HTR-8/SVneo (cell line): ENCODE measurements at regions not wholly inside any gene's neighbourhood (a gene's known extent, or its start where the extent isn't known, plus 50 kb on each side); places are given as distances from the start of the nearest gene placed in this dataset.

ENCODE experiments used
- DNase-seq: peaks from one replicate; pipeline ENCODE4 v3.0.0; 2011; ENCODE audit warnings: low spot score, mixed read lengths; ENCODE audit not compliant: insufficient read length
- FAIRE-seq: peaks from 2 replicates; lab custom pipeline; 2011; peaks lifted over from hg19 to GRCh38; lab: Jason Lieb, UNC

DNA sequence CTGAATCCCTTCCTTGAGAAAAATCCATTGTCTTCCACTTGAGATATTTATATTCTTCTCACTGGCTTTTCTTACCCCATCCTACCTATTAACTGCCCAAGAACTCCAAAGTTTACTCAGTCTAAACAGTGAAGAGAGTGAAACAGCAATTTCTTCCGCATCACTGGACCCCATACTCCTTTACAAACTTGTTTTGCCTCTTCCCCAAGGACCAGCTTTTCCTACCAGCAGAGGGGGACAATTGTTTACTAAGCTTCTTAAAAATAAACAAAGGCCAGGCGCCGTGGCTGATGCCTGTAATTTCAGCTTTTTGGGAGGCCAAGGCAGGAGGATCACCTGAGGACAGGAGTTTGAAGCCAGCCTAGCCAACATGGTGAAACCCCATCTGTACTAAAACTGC, 52.0 kb downstream of the LRATD1 start:
- no peak for DNase-seq
- no peak for FAIRE-seq

DNA sequence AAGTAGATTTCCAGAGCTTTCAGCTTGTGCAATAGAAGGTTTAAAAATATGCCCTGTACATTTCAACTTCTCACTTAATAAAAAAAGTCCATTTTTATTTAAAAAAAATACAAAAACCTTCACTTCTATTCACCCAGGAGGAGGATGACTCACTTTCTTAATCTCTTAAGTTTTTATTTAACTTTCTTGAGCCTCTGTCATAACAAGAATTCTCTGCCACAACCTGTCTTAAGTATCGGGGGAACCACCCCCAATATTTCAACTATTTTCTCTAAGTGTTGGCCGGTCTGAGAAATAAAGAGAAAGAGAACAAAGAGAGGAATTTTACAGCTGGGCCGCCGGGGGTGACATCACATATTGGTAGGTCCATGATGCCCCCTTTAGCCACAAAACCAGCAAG, 58.4 kb downstream of the LRATD1 start:
- DNase-seq (no peak), FAIRE-seq (no peak)

- FAIRE-seq, result no peak
Measured at GRCh38 chr2:14693874-14694273, 61.4 kb downstream of the LRATD1 start.

DNA sequence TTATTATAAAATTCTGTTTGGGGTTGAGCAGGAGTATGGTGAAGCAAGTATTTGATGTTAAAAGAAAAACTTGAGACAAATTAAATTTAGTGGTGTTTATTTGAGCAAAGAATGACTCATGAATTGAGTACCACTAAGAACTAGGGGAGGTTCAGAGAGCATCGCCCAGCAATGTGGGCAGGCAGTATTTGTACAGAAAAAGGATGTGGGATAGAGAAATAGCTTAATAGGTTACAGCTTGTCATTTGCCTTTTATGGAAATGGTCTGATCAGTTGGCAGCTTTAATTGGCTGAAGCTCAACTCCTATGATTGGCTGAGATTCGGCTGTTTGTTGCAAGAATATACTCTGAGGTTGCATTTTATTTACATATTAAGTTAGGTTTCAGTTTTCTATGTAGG, 68.2 kb downstream of the LRATD1 start:
- DNase-seq (no peak), FAIRE-seq (no peak)

More at GRCh38 chr2:14693874-14694273, 61.4 kb downstream of the LRATD1 start:
- DNase-seq, result no peak

GRCh38 chr2:14702258-14702657, 69.7 kb downstream of the LRATD1 start:
- FAIRE-seq, result no peak
- DNase-seq, result no peak

DNA sequence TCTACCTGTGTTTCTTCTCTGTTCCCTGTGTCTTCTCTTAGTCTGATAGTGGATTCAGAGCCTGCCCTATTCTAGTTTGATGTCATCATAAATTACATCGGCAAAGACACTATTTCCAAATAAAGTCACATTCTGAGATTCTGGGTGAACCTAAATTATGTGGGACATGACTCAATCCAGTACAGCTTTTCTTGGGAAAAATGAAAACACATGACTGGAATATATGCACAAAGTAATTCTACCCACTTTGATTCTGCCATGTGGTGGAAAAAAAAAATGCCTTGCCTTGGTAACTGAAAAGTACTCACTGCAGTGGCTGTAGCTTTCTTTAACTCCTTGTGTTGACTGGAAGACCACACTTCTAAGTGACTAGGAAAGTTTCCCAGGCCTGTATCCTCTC, 73.7 kb downstream of the LRATD1 start:
- FAIRE-seq (no peak), DNase-seq (no peak)

GRCh38 chr2:14712111-14712510, 79.6 kb downstream of the LRATD1 start:
- FAIRE-seq (no peak), DNase-seq (no peak)

GRCh38 chr2:14713248-14713647, 80.7 kb downstream of the LRATD1 start:
- no peak for FAIRE-seq
- DNase-seq, result no peak

- FAIRE-seq (no peak), DNase-seq (no peak)
Measured at GRCh38 chr2:14715600-14715999, 83.1 kb downstream of the LRATD1 start.

DNA sequence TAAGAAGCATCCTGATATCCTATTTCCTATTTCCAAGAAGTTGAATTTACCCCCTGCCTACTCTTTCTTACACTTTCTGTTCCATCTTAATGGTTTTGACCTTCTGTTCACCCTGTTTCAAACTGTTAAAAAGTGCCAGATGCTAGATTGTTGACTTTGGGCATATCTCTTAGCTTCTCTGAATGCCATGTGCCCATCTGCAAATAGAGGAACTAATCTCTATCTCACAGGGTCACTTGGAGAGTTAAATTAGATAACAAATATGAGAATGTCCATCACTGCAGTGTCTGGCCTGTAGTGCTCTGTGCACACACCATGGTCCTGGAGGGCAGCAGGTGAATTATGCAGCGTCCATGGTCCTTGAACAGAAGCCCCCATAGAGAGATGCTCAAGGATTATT, 83.8 kb downstream of the LRATD1 start:
- FAIRE-seq, result no peak
- no peak for DNase-seq

DNA sequence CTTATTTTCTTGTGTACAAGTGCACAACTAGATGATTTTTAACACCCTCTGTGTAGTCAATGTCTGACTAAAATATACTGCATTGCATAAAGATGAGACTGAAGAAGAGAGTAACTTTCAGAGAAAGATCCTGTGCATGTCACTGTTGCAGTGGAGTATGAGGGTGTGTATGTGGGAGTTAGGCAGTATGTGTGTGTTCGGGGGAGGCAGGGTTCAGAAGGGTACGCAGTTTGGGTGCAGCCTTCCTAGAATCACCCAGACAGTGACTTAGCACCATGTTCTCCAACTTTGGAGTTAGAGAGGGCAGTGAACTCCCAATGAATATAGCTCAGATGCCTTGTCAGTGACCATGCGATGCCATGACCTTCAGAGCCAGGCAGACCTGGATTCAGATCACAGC, 84.6 kb downstream of the LRATD1 start:
- FAIRE-seq, result no peak
- DNase-seq, result no peak

GRCh38 chr2:14720319-14720718, 87.8 kb downstream of the LRATD1 start:
- DNase-seq (no peak), FAIRE-seq (no peak)

DNA sequence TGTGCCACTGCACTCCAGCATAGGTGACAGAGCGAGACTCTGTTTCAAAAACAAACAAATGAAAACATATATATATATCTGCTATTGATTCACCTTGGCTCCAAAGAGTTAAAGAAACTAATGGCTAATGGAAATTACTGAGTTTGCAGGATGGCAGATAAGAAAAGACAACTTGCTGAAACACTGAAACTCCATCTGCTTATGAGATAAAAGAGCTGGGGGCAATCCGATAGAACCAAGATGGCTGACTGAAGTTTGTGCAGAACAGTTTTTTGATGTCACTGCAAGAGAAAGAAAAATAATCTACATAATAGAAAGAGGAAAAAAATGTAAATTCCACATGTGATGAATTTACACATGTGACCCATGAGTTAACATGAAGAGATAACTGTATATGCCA, 88.2 kb downstream of the LRATD1 start:
- FAIRE-seq (no peak), DNase-seq (no peak)

GRCh38 chr2:14722904-14723570, 90.5 kb downstream of the LRATD1 start:
- DNase-seq, result no peak
- FAIRE-seq, result no peak

- DNase-seq, result no peak
- no peak for FAIRE-seq
Measured at GRCh38 chr2:14723684-14724083, 91.2 kb downstream of the LRATD1 start.

GRCh38 chr2:14735696-14736095, 103.2 kb downstream of the LRATD1 start:
- FAIRE-seq, result no peak
- DNase-seq, result no peak

DNA sequence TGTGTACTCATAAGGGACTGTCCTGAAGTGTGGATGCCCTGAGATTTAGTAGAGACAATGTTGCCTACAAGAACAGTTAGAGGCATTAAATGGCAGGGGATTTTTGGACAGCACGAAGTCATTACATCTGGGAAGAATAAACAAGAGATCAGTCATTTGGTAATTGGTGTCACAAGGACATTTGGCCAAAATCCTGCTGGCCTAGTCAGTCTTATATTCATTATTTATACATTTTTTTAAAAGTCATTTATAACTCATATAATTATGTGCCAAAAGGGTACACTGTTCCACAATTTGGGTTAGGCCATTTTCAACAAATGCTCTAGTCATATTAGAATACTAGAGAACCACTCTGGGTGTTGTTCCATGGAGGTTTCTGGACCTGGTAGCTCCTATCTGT, 104.7 kb downstream of the LRATD1 start:
- FAIRE-seq, result no peak

GRCh38 chr2:14743861-14744260, 111.3 kb downstream of the LRATD1 start:
- no peak for FAIRE-seq
- DNase-seq, result no peak

More for the DNA sequence above, 104.7 kb downstream of the LRATD1 start:
- DNase-seq, result no peak

- no peak for DNase-seq
- no peak for FAIRE-seq
Measured at GRCh38 chr2:14745288-14746076, 113.0 kb downstream of the LRATD1 start.

- no peak for DNase-seq
- no peak for FAIRE-seq
Measured at GRCh38 chr2:14746133-14746532, 113.6 kb downstream of the LRATD1 start.

DNA sequence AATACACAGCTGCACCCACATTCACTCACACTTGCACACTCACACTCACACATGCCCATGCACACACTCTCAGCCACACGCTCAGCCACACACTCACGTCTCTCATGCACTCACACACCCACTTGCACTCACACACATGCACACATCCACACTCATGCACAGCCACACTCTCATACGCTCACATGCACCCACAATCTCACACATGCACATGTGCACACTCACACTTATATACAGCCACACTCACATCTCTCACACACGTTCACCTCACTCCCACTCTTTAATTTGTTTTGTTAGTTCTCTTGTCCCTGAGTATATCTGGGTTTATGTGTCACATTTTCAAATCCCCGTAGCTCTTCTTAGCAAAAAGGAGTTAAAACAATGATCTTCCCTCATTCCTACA, 114.9 kb downstream of the LRATD1 start:
- DNase-seq (no peak), FAIRE-seq (no peak)

GRCh38 chr2:14749884-14750283, 117.4 kb downstream of the LRATD1 start:
- no peak for FAIRE-seq

More at GRCh38 chr2:14749884-14750283, 117.4 kb downstream of the LRATD1 start:
- DNase-seq, result no peak
